ENCODE measurements at regions not wholly inside any gene's neighbourhood (a gene's known extent, or its start where the extent isn't known, plus 50 kb on each side); places are given as distances from the start of the nearest gene placed in this dataset.

- TF ChIP-seq GATA2 (IDR thresholded peaks at IDR 0.05; ENCODE audit: low read depth, low read length): no peak
- TF ChIP-seq GATA3 (IDR thresholded peaks at IDR 0.05; ENCODE audit: low read depth, low read length): no peak
These were observed 150.9 kb downstream of the SNX19 start for GRCh38 chr11:130765406-130765805.

Measured in SH-SY5Y (cell line).